ENCODE measurements at regions not wholly inside any gene's neighbourhood (a gene's known extent, or its start where the extent isn't known, plus 50 kb on each side); places are given as distances from the start of the nearest gene placed in this dataset.
"Not testable (repeated sequence)": the region's sequence is repeated elsewhere in the genome, so short reads cannot be mapped to it uniquely, and the experiment has no call there.

- Histone ChIP-seq H3K4me3 (no peak overlapping the region), H3K9me3 (no peaks in the 10 kb centered on the region), H3K27me3 (no peaks in the 10 kb centered on the region), H3K36me3 (no peaks in the 10 kb centered on the region), H3K4me1 (no peaks in the 10 kb centered on the region), H3K27ac (no peak overlapping the region)
- intact Hi-C loops (cut with DNase I; ENCODE audit: low total_unique reads) = no loop called here
- no peak for DNase-seq
- no peak for TF ChIP-seq POLR2A (IDR thresholded peaks at IDR 0.05)
- no peak for TF ChIP-seq CTCF (IDR thresholded peaks at IDR 0.05)
Measured at GRCh38 chr12:78284417-78284816, 453.7 kb downstream of the NAV3 start.

- H3K4me1 ChIP-seq = no peaks in the 10 kb centered on the region
- DNase-seq = no peak
- no peaks in the 10 kb centered on the region for H3K9me3 ChIP-seq
- intact Hi-C loops (cut with DNase I; ENCODE audit: low total_unique reads) = no loop called here
- no peak overlapping the region for H3K27ac ChIP-seq
- TF ChIP-seq POLR2A (IDR thresholded peaks at IDR 0.05) = no peak
- TF ChIP-seq CTCF (IDR thresholded peaks at IDR 0.05) = no peak
- H3K4me3 ChIP-seq = no peak overlapping the region
- H3K36me3 ChIP-seq = no peaks in the 10 kb centered on the region
- no peaks in the 10 kb centered on the region for H3K27me3 ChIP-seq
Measured at GRCh38 chr12:78290606-78291345, 460.1 kb downstream of the NAV3 start.

GRCh38 chr12:78293059-78293686, 462.5 kb downstream of the NAV3 start:
- TF ChIP-seq CTCF (IDR thresholded peaks at IDR 0.05) (no peak), POLR2A (IDR thresholded peaks at IDR 0.05) (no peak)

GRCh38 chr12:78301282-78301681, 470.6 kb downstream of the NAV3 start:
- intact Hi-C loops (cut with DNase I; ENCODE audit: low total_unique reads) = not testable (repeated sequence)

More at GRCh38 chr12:78293059-78293686, 462.5 kb downstream of the NAV3 start:
- DNase-seq = no peak
- H3K27ac ChIP-seq = no peak overlapping the region
- no peak overlapping the region for H3K4me3 ChIP-seq
- no peaks in the 10 kb centered on the region for H3K9me3 ChIP-seq
- no peaks in the 10 kb centered on the region for H3K36me3 ChIP-seq
- no peaks in the 10 kb centered on the region for H3K4me1 ChIP-seq
- intact Hi-C loops (cut with DNase I; ENCODE audit: low total_unique reads) = no loop called here
- no peaks in the 10 kb centered on the region for H3K27me3 ChIP-seq

GRCh38 chr12:78305808-78306207, 475.1 kb downstream of the NAV3 start:
- no peaks in the 10 kb centered on the region for H3K4me1 ChIP-seq
- H3K27me3 ChIP-seq = no peaks in the 10 kb centered on the region
- no peak overlapping the region for H3K27ac ChIP-seq
- DNase-seq = no peak
- H3K4me3 ChIP-seq = no peak overlapping the region
- intact Hi-C loops (cut with DNase I; ENCODE audit: low total_unique reads) = no loop called here
- H3K9me3 ChIP-seq = no peaks in the 10 kb centered on the region
- TF ChIP-seq CTCF (IDR thresholded peaks at IDR 0.05) (no peak), POLR2A (IDR thresholded peaks at IDR 0.05) (no peak)
- H3K36me3 ChIP-seq = no peaks in the 10 kb centered on the region

More at GRCh38 chr12:78301282-78301681, 470.6 kb downstream of the NAV3 start:
- H3K36me3 ChIP-seq, DNase-seq, H3K9me3 ChIP-seq, H3K4me1 ChIP-seq, H3K27me3 ChIP-seq, H3K4me3 ChIP-seq, H3K27ac ChIP-seq: not testable (repeated sequence)
